CD14-positive monocyte (primary cell): ENCODE measurements at regions not wholly inside any gene's neighbourhood (a gene's known extent, or its start where the extent isn't known, plus 50 kb on each side); places are given as distances from the start of the nearest gene placed in this dataset.

Experiments
- DNase-seq, 3 donors: peaks; one replicate each; pipeline ENCODE4 v3.0.0-alpha.2; 2011 to 2022
- H2AFZ ChIP-seq: 2 replicates; pipeline ENCODE4 v1.6.0; 2012; ENCODE audit warnings: mild to moderate bottlenecking, low read depth, low read length, inconsistent platforms; ENCODE audit not compliant: insufficient read depth, poor library complexity, severe bottlenecking
- H3K27ac ChIP-seq, 2 donors: 1 replicate in 1 of 2; 2 replicates in 1 of 2; pipeline ENCODE4 v1.5.1; 2012 to 2013; ENCODE audit warnings: low read length in 2 of 2, control low read depth in 1 of 2, inconsistent platforms in 1 of 2, low read depth in 1 of 2, mild to moderate bottlenecking in 1 of 2
- H3K27me3 ChIP-seq, 2 donors: one replicate each; pipeline versions ENCODE4 v1.6.0 to v1.6.1; 2011 to 2013; ENCODE audit warnings: low read length in 2 of 2; ENCODE audit not compliant: control insufficient read depth in 2 of 2, insufficient read depth in 2 of 2
- H3K36me3 ChIP-seq, 2 donors: replicated peaks in 1 of 2; 1 replicate in 1 of 2; 2 replicates in 1 of 2; pipeline versions ENCODE4 v1.5.1 to v1.6.1; 2012 to 2013; ENCODE audit warnings: low read length in 2 of 2, control low read depth in 1 of 2, inconsistent platforms in 1 of 2, mild to moderate bottlenecking in 1 of 2; ENCODE audit not compliant: insufficient read depth in 2 of 2, control insufficient read depth in 1 of 2
- H3K4me1 ChIP-seq, 2 donors: 1 replicate in 1 of 2; 2 replicates in 1 of 2; pipeline versions ENCODE4 v1.5.1 to v1.6.1; 2012 to 2013; ENCODE audit warnings: low read length in 2 of 2, control low read depth in 1 of 2, inconsistent platforms in 1 of 2, mild to moderate bottlenecking in 1 of 2, moderate library complexity in 1 of 2; ENCODE audit not compliant: insufficient read depth in 2 of 2, control insufficient read depth in 1 of 2
- H3K4me2 ChIP-seq: replicated peaks from 2 replicates; pipeline ENCODE3; 2012; ENCODE audit warnings: low read length, moderate library complexity, mild to moderate bottlenecking; ENCODE audit not compliant: poor library complexity, severe bottlenecking; ENCODE audit errors: extremely low read depth
- H3K4me3 ChIP-seq, 3 experiments: fragments of 200-600 bp in 1 of 3; sonication (generic) in 1 of 3; replicated peaks in 1 of 3; 1 replicate in 2 of 3; 2 replicates in 1 of 3; pipeline ENCODE4 v1.5.1; 2011 to 2013; ENCODE audit warnings: low read length in 3 of 3, mild to moderate bottlenecking in 3 of 3, control low read depth in 2 of 3, low read depth in 2 of 3, inconsistent platforms in 1 of 3, moderate library complexity in 1 of 3
- H3K79me2 ChIP-seq: 2 replicates; pipeline ENCODE4 v1.6.0; 2012; ENCODE audit warnings: mild to moderate bottlenecking, control low read depth, inconsistent platforms, low read length, moderate library complexity; ENCODE audit not compliant: insufficient read depth
- H3K9ac ChIP-seq: 2 replicates; pipeline ENCODE4 v1.6.0; 2017; ENCODE audit warnings: low read length, mild to moderate bottlenecking; ENCODE audit not compliant: insufficient read depth, poor library complexity, severe bottlenecking
- H3K9me3 ChIP-seq, 2 donors: replicated peaks in 1 of 2; 1 replicate in 1 of 2; 2 replicates in 1 of 2; pipeline versions ENCODE4 v1.5.1 to v1.6.1; 2012 to 2013; ENCODE audit warnings: low read length in 2 of 2, control low read depth in 1 of 2; ENCODE audit not compliant: control insufficient read depth in 1 of 2, insufficient read depth in 1 of 2
- H4K20me1 ChIP-seq: 2 replicates; pipeline ENCODE4 v1.6.0; 2012; ENCODE audit warnings: mild to moderate bottlenecking, low read length, control low read depth, moderate library complexity; ENCODE audit not compliant: insufficient read depth
- H3K27ac Mint-ChIP-seq, 7 donors: one replicate each; pipeline ENCODE4 v1.8.0; 2020; ENCODE audit warnings: mild to moderate bottlenecking in 7 of 7, mixed read lengths in 7 of 7, moderate library complexity in 6 of 7, inconsistent platforms in 2 of 7
- H3K27me3 Mint-ChIP-seq, 3 donors: one replicate each; pipeline ENCODE4 v1.8.0; 2021 to 2022; ENCODE audit warnings: low read depth in 3 of 3, mild to moderate bottlenecking in 3 of 3, mixed read lengths in 3 of 3, moderate library complexity in 3 of 3, inconsistent platforms in 1 of 3
- H3K36me3 Mint-ChIP-seq, 2 donors: one replicate each; pipeline ENCODE4 v1.8.0; 2020; ENCODE audit warnings: mixed read lengths in 2 of 2, inconsistent platforms in 1 of 2, mild to moderate bottlenecking in 1 of 2
- H3K4me1 Mint-ChIP-seq: one replicate; pipeline ENCODE4 v1.8.0; 2020; ENCODE audit warnings: mild to moderate bottlenecking, mixed read lengths
- H3K4me3 Mint-ChIP-seq, 2 donors: one replicate each; pipeline ENCODE4 v1.8.0; 2020; ENCODE audit warnings: mild to moderate bottlenecking in 2 of 2, mixed read lengths in 2 of 2, moderate library complexity in 1 of 2
- H3K9me3 Mint-ChIP-seq, 7 donors: one replicate each; pipeline ENCODE4 v1.8.0; 2020 to 2022; ENCODE audit warnings: mixed read lengths in 7 of 7, mild to moderate bottlenecking in 6 of 7, moderate library complexity in 6 of 7, inconsistent platforms in 2 of 7
- CTCF ChIP-seq: fragments of 200-600 bp; IDR thresholded peaks from one replicate; pipeline ENCODE4 v1.8.0; 2022; ENCODE audit warnings: antibody characterized with exemption, mild to moderate bottlenecking
- WGBS: methylation state at CpG from one replicate; pipeline ENCODE4 v1.1.5; 2013; ENCODE audit warnings: missing lambda C conversion rate; ENCODE audit not compliant: insufficient coverage; 5-methylcytosine and 5-hydroxymethylcytosine counted together
- intact Hi-C, 2 donors: fragments of 100-400 bp; cut with micrococcal nuclease; formaldehyde crosslinking; loops; one replicate each; pipeline versions ENCODE4 v1.15.0 to v1.15.1; 2023

GRCh38 chr4:89573656-89574055 lies 263.3 kb downstream of the SNCA start:
- Mint-ChIP-seq H3K9me3 (peaks cover 0 to 2% (median 0%) of the 10 kb centered on the region in 7 donors), H3K4me3 (no peak overlapping the region), H3K36me3 (no peaks in the 10 kb centered on the region), H3K27me3 (no peaks in the 10 kb centered on the region), H3K4me1 (no peaks in the 10 kb centered on the region), H3K27ac (no peak overlapping the region)
- WGBS, result no CpG with 5 or more reads among the region's 1 CpG
- Histone ChIP-seq H3K4me2 (no peak overlapping the region), H3K9me3 (no peaks in the 10 kb centered on the region), H2AFZ (no peak overlapping the region), H3K9ac (no peak overlapping the region), H3K36me3 (no peaks in the 10 kb centered on the region), H4K20me1 (no peaks in the 10 kb centered on the region), H3K79me2 (no peaks in the 10 kb centered on the region), H3K4me3 (no peak overlapping the region), H3K27ac (no peak overlapping the region), H3K27me3 (no peaks in the 10 kb centered on the region), H3K4me1 (no peaks in the 10 kb centered on the region)
- intact Hi-C loops, result no loop called here
- DNase-seq, result no peak
- no peak for TF ChIP-seq CTCF

- no peaks in the 10 kb centered on the region for H3K4me1 Mint-ChIP-seq
- no peaks in the 10 kb centered on the region for H3K27me3 Mint-ChIP-seq
- peaks cover 0 to 2% (median 0%) of the 10 kb centered on the region in 7 donors for H3K9me3 Mint-ChIP-seq
- intact Hi-C loops, result no loop called here
- H4K20me1 ChIP-seq, result no peaks in the 10 kb centered on the region
- no peak for TF ChIP-seq CTCF
- no peak overlapping the region for H3K4me2 ChIP-seq
- no peak for DNase-seq
- no peaks in the 10 kb centered on the region for H3K9me3 ChIP-seq
- H3K27ac Mint-ChIP-seq, result no peak overlapping the region
- no peak overlapping the region for H3K4me3 Mint-ChIP-seq
- WGBS, result no CpG with 5 or more reads among the region's 2 CpGs
- no peaks in the 10 kb centered on the region for H3K36me3 ChIP-seq
- no peak overlapping the region for H3K4me3 ChIP-seq
- no peaks in the 10 kb centered on the region for H3K4me1 ChIP-seq
- no peaks in the 10 kb centered on the region for H3K27me3 ChIP-seq
- H3K27ac ChIP-seq, result no peak overlapping the region
- H2AFZ ChIP-seq, result no peak overlapping the region
- H3K79me2 ChIP-seq, result no peaks in the 10 kb centered on the region
- no peaks in the 10 kb centered on the region for H3K36me3 Mint-ChIP-seq
- H3K9ac ChIP-seq, result no peak overlapping the region
Observed at GRCh38 chr4:89572224-89572858, 264.6 kb downstream of the SNCA start.
